Hepatocyte (in vitro differentiated cells): ENCODE measurements at regions not wholly inside any gene's neighbourhood (a gene's known extent, or its start where the extent isn't known, plus 50 kb on each side); places are given as distances from the start of the nearest gene placed in this dataset.

Source experiments
- DNase-seq: peaks from one replicate; pipeline ENCODE4 v3.0.0-alpha.2; 2016; ENCODE audit warnings: low spot score
- H2AFZ ChIP-seq: fragments of 200-600 bp; sonication (generic); 2 replicates; pipeline ENCODE4 v1.6.0; 2016; ENCODE audit warnings: antibody characterized with exemption, mild to moderate bottlenecking
- H3K27ac ChIP-seq: fragments of 200-600 bp; sonication (generic); 2 replicates; pipeline ENCODE4 v1.5.1; 2016; ENCODE audit warnings: mild to moderate bottlenecking
- H3K27me3 ChIP-seq: fragments of 200-600 bp; sonication (generic); 2 replicates; pipeline ENCODE4 v1.6.1; 2016
- H3K36me3 ChIP-seq: fragments of 200-600 bp; sonication (generic); replicated peaks from 2 replicates; pipeline ENCODE4 v1.5.1; 2016; ENCODE audit warnings: low read depth; ENCODE audit not compliant: insufficient read depth
- H3K4me1 ChIP-seq: fragments of 200-600 bp; sonication (generic); 2 replicates; pipeline ENCODE4 v1.5.1; 2016; ENCODE audit warnings: mild to moderate bottlenecking, moderate library complexity; ENCODE audit not compliant: insufficient read depth
- H3K4me2 ChIP-seq: fragments of 200-600 bp; sonication (generic); 2 replicates; pipeline ENCODE4 v1.6.0; 2016
- H3K4me3 ChIP-seq: fragments of 200-600 bp; sonication (generic); 2 replicates; pipeline ENCODE4 v1.5.1; 2016; ENCODE audit warnings: mild to moderate bottlenecking
- H3K79me2 ChIP-seq: fragments of 200-600 bp; sonication (generic); 2 replicates; pipeline ENCODE4 v1.6.0; 2017; ENCODE audit warnings: mild to moderate bottlenecking
- H3K9me2 ChIP-seq: fragments of 200-600 bp; sonication (generic); replicated peaks from 2 replicates; pipeline ENCODE4 v1.6.0; 2017; ENCODE audit warnings: mild to moderate bottlenecking; ENCODE audit not compliant: insufficient read depth
- H3K9me3 ChIP-seq: fragments of 200-600 bp; sonication (generic); 2 replicates; pipeline ENCODE4 v1.5.1; 2016; ENCODE audit warnings: low read depth, mild to moderate bottlenecking
- H4K20me1 ChIP-seq: fragments of 200-600 bp; sonication (generic); 2 replicates; pipeline ENCODE4 v1.6.0; 2016; ENCODE audit warnings: mild to moderate bottlenecking; ENCODE audit not compliant: insufficient read depth, poor library complexity, severe bottlenecking
- CTCF ChIP-seq: fragments of 200-600 bp; sonication (generic); IDR thresholded peaks from 2 replicates; pipeline ENCODE4 v1.5.1; 2016; ENCODE audit warnings: antibody characterized with exemption, mild to moderate bottlenecking; ENCODE audit not compliant: poor library complexity
- EZH2 ChIP-seq: fragments of 200-600 bp; sonication (generic); IDR thresholded peaks from 2 replicates; pipeline ENCODE4 v1.6.1; 2016; ENCODE audit warnings: antibody characterized with exemption, mild to moderate bottlenecking, borderline replicate concordance
- EZH2phosphoT487 ChIP-seq: fragments of 200-600 bp; sonication (generic); IDR thresholded peaks from one replicate; pipeline ENCODE4 v1.6.1; 2018; ENCODE audit warnings: antibody characterized with exemption, mild to moderate bottlenecking, low read depth, moderate library complexity; ENCODE audit not compliant: unreplicated experiment, severe bottlenecking
- WGBS: methylation state at CpG from one replicate; pipeline ENCODE4 v1.1.6; 2016; ENCODE audit warnings: low lambda C conversion rate; ENCODE audit errors: missing lambda C conversion rate; 5-methylcytosine and 5-hydroxymethylcytosine counted together

- Histone ChIP-seq H3K4me3 (no peak overlapping the region), H3K27me3 (no peaks in the 10 kb centered on the region), H3K4me2 (no peak overlapping the region), H3K4me1 (no peaks in the 10 kb centered on the region), H2AFZ (no peak overlapping the region), H4K20me1 (no peaks in the 10 kb centered on the region), H3K9me2 (no peaks in the 10 kb centered on the region), H3K9me3 (no peaks in the 10 kb centered on the region), H3K27ac (no peak overlapping the region), H3K36me3 (no peaks in the 10 kb centered on the region), H3K79me2 (no peaks in the 10 kb centered on the region)
- TF ChIP-seq EZH2 (no peak), CTCF (no peak), EZH2phosphoT487 (no peak)
- 91% methylated on average over 7 of the region's 7 CpGs for WGBS
- DNase-seq: no peak
Observed at GRCh38 chr5:3542769-3543168, 52.9 kb upstream of the IRX1 start.

DNA sequence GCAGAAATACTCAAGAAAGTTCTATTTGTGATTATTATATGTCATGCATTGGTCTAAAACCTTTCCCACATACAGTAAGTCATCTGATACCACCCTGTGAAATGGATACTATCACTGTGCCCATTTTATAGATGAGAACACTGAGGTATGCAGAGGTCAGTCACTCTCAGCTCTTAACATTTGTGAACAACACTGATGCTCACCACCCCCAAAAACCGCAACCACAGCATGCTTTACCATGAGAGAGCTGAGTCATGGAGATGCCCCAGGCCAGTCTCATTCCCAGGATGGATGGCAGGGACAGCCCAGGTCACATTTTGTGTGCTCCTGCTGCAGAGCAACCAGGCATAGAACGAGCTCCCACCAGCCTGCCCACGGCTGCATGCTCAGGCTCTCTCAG lies 53.5 kb upstream of the IRX1 start:
- Histone ChIP-seq H3K36me3 (no peaks in the 10 kb centered on the region), H3K27me3 (no peaks in the 10 kb centered on the region), H2AFZ (no peak overlapping the region), H3K27ac (no peak overlapping the region), H3K9me3 (no peaks in the 10 kb centered on the region), H3K4me3 (no peak overlapping the region), H3K4me2 (no peak overlapping the region), H3K9me2 (no peaks in the 10 kb centered on the region), H3K4me1 (no peaks in the 10 kb centered on the region), H4K20me1 (no peaks in the 10 kb centered on the region), H3K79me2 (no peaks in the 10 kb centered on the region)
- TF ChIP-seq CTCF (no peak), EZH2phosphoT487 (no peak), EZH2 (no peak)
- DNase-seq: no peak
- WGBS: 70% methylated on average over 3 of the region's 3 CpGs

DNA sequence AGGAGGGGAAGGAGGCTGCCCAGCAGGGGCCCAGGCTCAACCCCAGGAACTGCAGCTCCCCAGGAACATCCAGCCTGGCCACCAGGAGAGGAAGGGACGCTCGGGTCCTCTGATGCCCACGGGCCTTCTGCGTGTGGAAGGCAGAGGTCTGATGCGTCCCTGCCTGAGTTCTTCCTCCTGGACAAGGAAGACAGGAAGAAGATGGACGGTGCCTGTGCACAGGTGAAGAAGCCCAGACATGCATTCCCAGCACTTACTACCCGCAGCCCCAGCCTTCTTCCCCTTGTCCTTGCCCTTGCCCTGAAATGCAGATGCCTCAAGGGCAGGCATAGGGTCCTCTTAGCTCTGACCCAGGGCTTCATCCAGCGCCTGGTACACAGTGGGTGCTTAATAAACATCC lies 56.7 kb upstream of the IRX1 start:
- H2AFZ ChIP-seq: no peak overlapping the region
- H3K9me3 ChIP-seq: no peaks in the 10 kb centered on the region
- H3K79me2 ChIP-seq: no peaks in the 10 kb centered on the region
- no peaks in the 10 kb centered on the region for H3K4me1 ChIP-seq
- H3K9me2 ChIP-seq: no peaks in the 10 kb centered on the region
- H3K4me3 ChIP-seq: no peak overlapping the region
- H4K20me1 ChIP-seq: no peaks in the 10 kb centered on the region
- 89% methylated on average over 8 of the region's 8 CpGs for WGBS
- no peak for DNase-seq
- no peak overlapping the region for H3K27ac ChIP-seq
- no peak overlapping the region for H3K4me2 ChIP-seq
- H3K27me3 ChIP-seq: no peaks in the 10 kb centered on the region
- TF ChIP-seq EZH2 (no peak), EZH2phosphoT487 (no peak), CTCF (no peak)
- no peaks in the 10 kb centered on the region for H3K36me3 ChIP-seq

DNA sequence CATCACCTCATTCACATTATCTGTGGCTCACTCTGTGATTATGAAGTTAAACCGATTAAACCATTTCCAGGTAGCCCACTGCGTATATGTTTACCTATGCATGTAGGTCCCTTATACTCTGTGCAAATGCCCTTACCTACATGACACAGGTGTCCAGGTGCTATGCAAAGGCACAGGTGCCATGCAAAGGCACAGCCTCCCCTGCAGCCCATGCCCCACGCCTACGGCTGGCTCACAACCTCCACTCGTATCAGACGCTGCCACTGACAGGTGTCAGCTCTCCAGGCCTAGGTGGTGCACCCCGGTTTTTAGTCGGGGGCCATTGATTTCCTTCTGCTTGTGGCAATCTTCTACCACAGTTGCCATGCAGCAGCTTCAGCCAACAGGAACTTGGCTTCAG lies 57.7 kb upstream of the IRX1 start:
- Histone ChIP-seq H3K79me2 (no peaks in the 10 kb centered on the region), H3K4me1 (no peaks in the 10 kb centered on the region), H4K20me1 (no peaks in the 10 kb centered on the region), H3K27ac (no peak overlapping the region), H3K9me3 (no peaks in the 10 kb centered on the region), H3K9me2 (no peaks in the 10 kb centered on the region), H3K27me3 (no peaks in the 10 kb centered on the region), H3K36me3 (no peaks in the 10 kb centered on the region), H3K4me2 (no peak overlapping the region), H3K4me3 (no peak overlapping the region), H2AFZ (no peak overlapping the region)
- 90% methylated on average over 8 of the region's 8 CpGs for WGBS
- no peak for TF ChIP-seq EZH2phosphoT487
- TF ChIP-seq CTCF: no peak
- no peak for TF ChIP-seq EZH2
- DNase-seq: no peak
